Adipocyte (in vitro differentiated cells): ENCODE measurements at regions not wholly inside any gene's neighbourhood (a gene's known extent, or its start where the extent isn't known, plus 50 kb on each side); places are given as distances from the start of the nearest gene placed in this dataset.

ENCODE experiments used
- DNase-seq: peaks from one replicate; pipeline ENCODE4 v3.0.0-alpha.2; 2015; ENCODE audit warnings: low read depth
- H3K27me3 ChIP-seq: replicated peaks from 2 replicates; pipeline ENCODE4 v1.7.0; 2013; ENCODE audit warnings: mild to moderate bottlenecking, low read length, moderate library complexity; ENCODE audit not compliant: control insufficient read depth, insufficient read depth
- H3K36me3 ChIP-seq: 2 replicates; pipeline ENCODE4 v1.7.0; 2013; ENCODE audit warnings: low read length, mild to moderate bottlenecking, moderate library complexity; ENCODE audit not compliant: control insufficient read depth, insufficient read depth, severe bottlenecking
- H3K4me1 ChIP-seq: 2 replicates; pipeline ENCODE4 v1.7.0; 2013; ENCODE audit warnings: mild to moderate bottlenecking, low read length, moderate library complexity; ENCODE audit not compliant: control insufficient read depth, insufficient read depth
- H3K4me3 ChIP-seq: 2 replicates; pipeline ENCODE4 v1.7.0; 2013; ENCODE audit warnings: mild to moderate bottlenecking, low read length, moderate library complexity
- H3K9ac ChIP-seq: 2 replicates; pipeline ENCODE4 v1.7.0; 2013; ENCODE audit warnings: mild to moderate bottlenecking, low read length, moderate library complexity
- H3K9me3 ChIP-seq: 2 replicates; pipeline ENCODE4 v1.7.0; 2013; ENCODE audit warnings: mild to moderate bottlenecking, low read length, moderate library complexity; ENCODE audit not compliant: control insufficient read depth

GRCh38 chr2:42864222-42864621 is 71.8 kb upstream of the HAAO start:
- Histone ChIP-seq H3K4me1 (peaks cover 36% of the 10 kb centered on the region), H3K4me3 (no peak overlapping the region), H3K36me3 (no peaks in the 10 kb centered on the region), H3K9ac (no peak overlapping the region), H3K27me3 (no peaks in the 10 kb centered on the region), H3K9me3 (peaks cover 12% of the 10 kb centered on the region)
- no peak for DNase-seq

GRCh38 chr2:42863751-42864150 is 71.4 kb upstream of the HAAO start:
- Histone ChIP-seq H3K4me3 (no peak overlapping the region), H3K9me3 (peaks cover 7% of the 10 kb centered on the region), H3K9ac (no peak overlapping the region), H3K27me3 (no peaks in the 10 kb centered on the region), H3K4me1 (peaks cover 39% of the 10 kb centered on the region), H3K36me3 (no peaks in the 10 kb centered on the region)
- DNase-seq: no peak

- H3K4me1 ChIP-seq: peaks cover 42% of the 10 kb centered on the region
- no peak overlapping the region for H3K9ac ChIP-seq
Measured at GRCh38 chr2:42863320-42863719, 70.9 kb upstream of the HAAO start.

GRCh38 chr2:42862669-42863185 is 70.3 kb upstream of the HAAO start:
- Histone ChIP-seq H3K9ac (no peak overlapping the region), H3K27me3 (no peaks in the 10 kb centered on the region), H3K9me3 (no peaks in the 10 kb centered on the region), H3K4me3 (no peak overlapping the region), H3K4me1 (peaks cover 40% of the 10 kb centered on the region), H3K36me3 (no peaks in the 10 kb centered on the region)
- no peak for DNase-seq

More at GRCh38 chr2:42863320-42863719, 70.9 kb upstream of the HAAO start:
- no peak for DNase-seq
- Histone ChIP-seq H3K4me3 (no peak overlapping the region), H3K9me3 (peaks cover 3% of the 10 kb centered on the region), H3K27me3 (no peaks in the 10 kb centered on the region), H3K36me3 (no peaks in the 10 kb centered on the region)

GRCh38 chr2:42861321-42861720 is 68.9 kb upstream of the HAAO start:
- Histone ChIP-seq H3K9ac (no peak overlapping the region), H3K36me3 (no peaks in the 10 kb centered on the region), H3K4me3 (no peak overlapping the region), H3K27me3 (no peaks in the 10 kb centered on the region), H3K9me3 (no peaks in the 10 kb centered on the region), H3K4me1 (peaks cover 26% of the 10 kb centered on the region)
- no peak for DNase-seq

- no peak overlapping the region for H3K4me3 ChIP-seq
- H3K27me3 ChIP-seq: no peaks in the 10 kb centered on the region
- no peak for DNase-seq
- no peaks in the 10 kb centered on the region for H3K9me3 ChIP-seq
- no peaks in the 10 kb centered on the region for H3K36me3 ChIP-seq
- peak overlapping the region; percentile 76 for H3K9ac ChIP-seq
- peaks cover 18% of the 10 kb centered on the region for H3K4me1 ChIP-seq
Measured at GRCh38 chr2:42860319-42861094, 68.1 kb upstream of the HAAO start.

GRCh38 chr2:42859791-42860190 is 67.4 kb upstream of the HAAO start:
- no peaks in the 10 kb centered on the region for H3K9me3 ChIP-seq
- H3K4me1 ChIP-seq: peaks cover 19% of the 10 kb centered on the region
- H3K4me3 ChIP-seq: no peak overlapping the region
- H3K27me3 ChIP-seq: no peaks in the 10 kb centered on the region
- no peaks in the 10 kb centered on the region for H3K36me3 ChIP-seq
- DNase-seq: no peak
- peak overlapping the region; percentile 76 for H3K9ac ChIP-seq

GRCh38 chr2:42859006-42859552 is 66.7 kb upstream of the HAAO start:
- DNase-seq: peak; percentile 74
- Histone ChIP-seq H3K36me3 (no peaks in the 10 kb centered on the region), H3K4me1 (peaks cover 26% of the 10 kb centered on the region), H3K4me3 (no peak overlapping the region), H3K27me3 (no peaks in the 10 kb centered on the region), H3K9ac (peak overlapping the region; percentile 76), H3K9me3 (no peaks in the 10 kb centered on the region)

GRCh38 chr2:42858140-42859005 is 66.0 kb upstream of the HAAO start:
- Histone ChIP-seq H3K4me1 (peaks cover 32% of the 10 kb centered on the region), H3K27me3 (no peaks in the 10 kb centered on the region), H3K4me3 (no peak overlapping the region), H3K9ac (peak overlapping the region; percentile 76), H3K36me3 (no peaks in the 10 kb centered on the region), H3K9me3 (no peaks in the 10 kb centered on the region)
- DNase-seq: no peak

GRCh38 chr2:42856891-42857632 is 64.7 kb upstream of the HAAO start:
- DNase-seq: no peak
- H3K36me3 ChIP-seq: no peaks in the 10 kb centered on the region

More at GRCh38 chr2:42856891-42857632, 64.7 kb upstream of the HAAO start:
- Histone ChIP-seq H3K9me3 (no peaks in the 10 kb centered on the region), H3K4me3 (no peak overlapping the region), H3K4me1 (peaks cover 33% of the 10 kb centered on the region), H3K9ac (no peak overlapping the region), H3K27me3 (no peaks in the 10 kb centered on the region)
